ENCODE measurements at regions not wholly inside any gene's neighbourhood (a gene's known extent, or its start where the extent isn't known, plus 50 kb on each side); places are given as distances from the start of the nearest gene placed in this dataset.

DNA sequence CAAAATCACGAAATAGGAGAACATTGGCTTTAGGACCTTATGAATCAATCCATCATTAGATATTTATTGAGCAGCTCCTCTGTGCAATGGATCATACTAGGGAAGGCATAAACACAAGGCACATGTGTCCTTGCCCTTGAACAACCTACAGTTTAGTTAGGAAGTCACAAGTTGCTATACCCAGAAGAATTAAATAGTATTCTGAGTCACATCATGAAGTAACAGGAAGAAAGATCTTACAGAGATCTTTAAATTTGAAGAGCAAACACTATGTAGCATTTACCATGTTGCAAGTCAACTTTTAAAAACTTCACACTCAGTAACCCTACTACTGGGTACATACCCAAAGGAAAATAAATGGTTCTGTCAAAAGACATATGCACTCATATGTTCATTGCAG, 355.2 kb upstream of the SLC14A2 start:
- no peaks in the 10 kb centered on the region for H3K4me1 ChIP-seq (ENCODE audit: low read depth, poor library complexity, severe bottlenecking)
- no peak overlapping the region for H3K9ac ChIP-seq
- H4K20me1 ChIP-seq (ENCODE audit: insufficient read depth), result no peaks in the 10 kb centered on the region
- no peak overlapping the region for H3K27ac ChIP-seq
- no peak overlapping the region for H3K4me2 ChIP-seq
- no peak overlapping the region for H3K4me3 ChIP-seq (IDR thresholded peaks at IDR 0.05; ENCODE audit: insufficient read depth, low read depth, low read length)
- TF ChIP-seq, protein P1, sequence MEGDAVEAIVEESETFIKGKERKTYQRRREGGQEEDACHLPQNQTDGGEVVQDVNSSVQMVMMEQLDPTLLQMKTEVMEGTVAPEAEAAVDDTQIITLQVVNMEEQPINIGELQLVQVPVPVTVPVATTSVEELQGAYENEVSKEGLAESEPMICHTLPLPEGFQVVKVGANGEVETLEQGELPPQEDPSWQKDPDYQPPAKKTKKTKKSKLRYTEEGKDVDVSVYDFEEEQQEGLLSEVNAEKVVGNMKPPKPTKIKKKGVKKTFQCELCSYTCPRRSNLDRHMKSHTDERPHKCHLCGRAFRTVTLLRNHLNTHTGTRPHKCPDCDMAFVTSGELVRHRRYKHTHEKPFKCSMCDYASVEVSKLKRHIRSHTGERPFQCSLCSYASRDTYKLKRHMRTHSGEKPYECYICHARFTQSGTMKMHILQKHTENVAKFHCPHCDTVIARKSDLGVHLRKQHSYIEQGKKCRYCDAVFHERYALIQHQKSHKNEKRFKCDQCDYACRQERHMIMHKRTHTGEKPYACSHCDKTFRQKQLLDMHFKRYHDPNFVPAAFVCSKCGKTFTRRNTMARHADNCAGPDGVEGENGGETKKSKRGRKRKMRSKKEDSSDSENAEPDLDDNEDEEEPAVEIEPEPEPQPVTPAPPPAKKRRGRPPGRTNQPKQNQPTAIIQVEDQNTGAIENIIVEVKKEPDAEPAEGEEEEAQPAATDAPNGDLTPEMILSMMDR (conservative IDR thresholded peaks at IDR 0.05; ENCODE audit: low read depth, low read length), result no peak
- H3K27me3 ChIP-seq (ENCODE audit: insufficient read depth, low read depth), result no peaks in the 10 kb centered on the region
- H3K79me2 ChIP-seq (ENCODE audit: insufficient read depth, low read depth), result no peaks in the 10 kb centered on the region
- H2AFZ ChIP-seq (ENCODE audit: low read depth), result no peak overlapping the region
- H3K36me3 ChIP-seq (ENCODE audit: insufficient read depth), result no peaks in the 10 kb centered on the region

- no peak overlapping the region for H3K27ac ChIP-seq
- no peaks in the 10 kb centered on the region for H3K79me2 ChIP-seq (ENCODE audit: insufficient read depth, low read depth)
- no peaks in the 10 kb centered on the region for H3K36me3 ChIP-seq (ENCODE audit: insufficient read depth)
- H3K4me1 ChIP-seq (ENCODE audit: low read depth, poor library complexity, severe bottlenecking), result no peaks in the 10 kb centered on the region
- H2AFZ ChIP-seq (ENCODE audit: low read depth), result no peak overlapping the region
- H4K20me1 ChIP-seq (ENCODE audit: insufficient read depth), result no peaks in the 10 kb centered on the region
- H3K27me3 ChIP-seq (ENCODE audit: insufficient read depth, low read depth), result no peaks in the 10 kb centered on the region
- TF ChIP-seq, protein P1 (conservative IDR thresholded peaks at IDR 0.05; ENCODE audit: low read depth, low read length), result no peak
- no peak overlapping the region for H3K4me3 ChIP-seq (IDR thresholded peaks at IDR 0.05; ENCODE audit: insufficient read depth, low read depth, low read length)
- H3K9ac ChIP-seq, result no peak overlapping the region
- H3K4me2 ChIP-seq, result no peak overlapping the region
Measured at GRCh38 chr18:45266023-45266422, 349.3 kb upstream of the SLC14A2 start.

DNA sequence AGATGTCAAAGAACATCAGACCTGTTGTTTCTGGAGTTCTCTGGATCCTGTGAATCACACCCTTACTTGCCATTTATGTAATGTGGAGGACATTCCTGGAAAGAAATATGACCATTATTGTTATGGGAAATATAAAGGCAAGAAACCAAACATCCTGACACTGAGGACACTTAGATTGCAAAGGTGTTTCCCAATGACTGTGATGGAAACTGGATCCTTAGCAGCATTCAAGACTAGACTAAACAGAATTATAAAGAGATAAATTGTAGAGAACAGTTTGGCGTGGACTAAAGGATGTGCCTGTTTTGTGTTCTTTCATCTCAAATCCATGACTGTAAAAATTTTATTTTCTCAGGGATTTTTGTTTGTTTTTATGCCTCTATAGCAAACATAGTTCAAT, 347.7 kb upstream of the SLC14A2 start:
- Histone ChIP-seq H3K4me3 (IDR thresholded peaks at IDR 0.05; ENCODE audit: insufficient read depth, low read depth, low read length) (no peak overlapping the region), H3K36me3 (ENCODE audit: insufficient read depth) (no peaks in the 10 kb centered on the region), H3K4me2 (no peak overlapping the region), H4K20me1 (ENCODE audit: insufficient read depth) (no peaks in the 10 kb centered on the region), H3K9ac (no peak overlapping the region), H3K27ac (no peak overlapping the region), H3K4me1 (ENCODE audit: low read depth, poor library complexity, severe bottlenecking) (no peaks in the 10 kb centered on the region), H2AFZ (ENCODE audit: low read depth) (no peak overlapping the region), H3K79me2 (ENCODE audit: insufficient read depth, low read depth) (no peaks in the 10 kb centered on the region), H3K27me3 (ENCODE audit: insufficient read depth, low read depth) (no peaks in the 10 kb centered on the region)
- TF ChIP-seq, protein P1 (conservative IDR thresholded peaks at IDR 0.05; ENCODE audit: low read depth, low read length), result no peak

DNA sequence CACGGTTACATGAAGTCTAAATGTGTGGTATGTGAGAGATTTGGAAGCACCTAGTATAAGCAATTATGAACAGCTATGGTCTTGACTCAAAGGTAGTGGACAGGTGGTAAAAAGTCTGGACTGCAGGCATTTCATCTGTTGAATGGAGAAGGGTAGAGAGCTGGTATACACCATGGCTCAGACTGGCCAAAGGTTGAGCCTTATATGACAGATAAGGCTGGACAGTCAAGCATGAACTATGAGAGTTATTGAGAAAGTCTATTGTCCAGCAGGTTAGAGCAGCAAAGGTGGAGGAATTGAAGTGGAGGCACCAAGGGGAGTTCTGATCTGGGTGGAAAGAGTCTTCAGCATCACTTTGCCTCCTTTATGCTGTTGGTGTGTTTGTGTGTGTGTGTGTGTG, 346.7 kb upstream of the SLC14A2 start:
- H3K36me3 ChIP-seq (ENCODE audit: insufficient read depth), result no peaks in the 10 kb centered on the region
- H3K4me2 ChIP-seq, result no peak overlapping the region
- H3K9ac ChIP-seq, result no peak overlapping the region
- no peaks in the 10 kb centered on the region for H3K79me2 ChIP-seq (ENCODE audit: insufficient read depth, low read depth)
- no peak overlapping the region for H3K27ac ChIP-seq
- TF ChIP-seq, protein P1 (conservative IDR thresholded peaks at IDR 0.05; ENCODE audit: low read depth, low read length), result no peak
- no peak overlapping the region for H3K4me3 ChIP-seq (IDR thresholded peaks at IDR 0.05; ENCODE audit: insufficient read depth, low read depth, low read length)
- H4K20me1 ChIP-seq (ENCODE audit: insufficient read depth), result no peaks in the 10 kb centered on the region
- no peak overlapping the region for H2AFZ ChIP-seq (ENCODE audit: low read depth)
- no peaks in the 10 kb centered on the region for H3K27me3 ChIP-seq (ENCODE audit: insufficient read depth, low read depth)
- no peaks in the 10 kb centered on the region for H3K4me1 ChIP-seq (ENCODE audit: low read depth, poor library complexity, severe bottlenecking)

All from KMS-11 (cell line).